HG03060 (cell line): ENCODE measurements at regions not wholly inside any gene's neighbourhood (a gene's known extent, or its start where the extent isn't known, plus 50 kb on each side); places are given as distances from the start of the nearest gene placed in this dataset.

Experiments
- ATAC-seq: cut with Tn5 transposase; IDR thresholded peaks from one replicate; pipeline ENCODE4 v1.9.1; 2021; ENCODE audit warnings: low read depth, moderate number of reproducible peaks; ENCODE audit not compliant: unreplicated experiment

DNA sequence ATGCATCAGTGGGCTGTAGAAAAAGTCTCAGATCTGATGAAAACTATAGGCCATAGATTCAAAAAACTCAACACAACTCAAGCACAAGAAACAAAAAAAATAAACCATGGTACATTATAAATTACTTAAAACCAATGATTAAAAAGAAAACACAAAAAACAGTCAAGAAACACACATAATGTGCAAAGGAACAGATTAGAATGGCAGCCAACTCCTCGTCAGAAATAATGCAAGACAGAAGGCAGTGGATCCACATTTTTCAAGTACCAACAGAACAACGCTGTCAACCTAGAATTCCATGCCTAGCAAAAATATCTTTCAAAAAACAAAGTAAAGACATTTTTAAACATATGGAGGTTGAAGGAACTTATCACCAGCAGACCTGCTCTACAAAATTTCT is 69.7 kb downstream of the PSMB1 start:
- ATAC-seq: no peak

DNA sequence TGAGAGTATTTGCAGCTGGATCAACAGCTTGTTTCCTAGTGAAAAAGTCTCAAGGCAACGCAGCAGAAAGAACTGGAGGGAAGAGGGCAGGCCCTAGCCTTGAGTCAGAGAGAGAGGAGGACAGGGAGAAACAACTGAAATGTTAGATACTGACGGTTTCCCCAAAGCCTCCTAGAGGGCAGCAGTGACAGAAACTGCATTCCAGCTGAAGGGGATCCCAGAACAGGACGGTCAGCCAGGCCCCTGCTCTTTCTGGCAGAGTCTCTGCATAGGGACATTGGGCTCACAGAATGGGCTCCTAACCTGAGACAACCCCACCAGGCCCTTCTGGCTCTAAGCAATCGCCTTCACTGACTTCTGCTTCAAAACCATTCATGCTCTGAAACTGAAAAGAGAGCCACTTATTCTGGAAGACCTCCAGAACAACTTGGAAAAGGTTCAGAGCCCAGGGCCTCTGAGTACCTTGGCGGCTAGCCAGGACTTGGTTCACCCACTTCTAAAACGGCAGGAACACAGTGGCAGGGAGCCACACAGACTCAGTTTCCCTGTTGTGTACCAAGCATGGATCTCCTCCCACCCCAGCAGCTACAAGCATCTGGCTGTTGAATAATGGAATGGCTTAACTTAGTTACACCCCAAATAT is 72.9 kb downstream of the PSMB1 start:
- ATAC-seq: no peak

DNA sequence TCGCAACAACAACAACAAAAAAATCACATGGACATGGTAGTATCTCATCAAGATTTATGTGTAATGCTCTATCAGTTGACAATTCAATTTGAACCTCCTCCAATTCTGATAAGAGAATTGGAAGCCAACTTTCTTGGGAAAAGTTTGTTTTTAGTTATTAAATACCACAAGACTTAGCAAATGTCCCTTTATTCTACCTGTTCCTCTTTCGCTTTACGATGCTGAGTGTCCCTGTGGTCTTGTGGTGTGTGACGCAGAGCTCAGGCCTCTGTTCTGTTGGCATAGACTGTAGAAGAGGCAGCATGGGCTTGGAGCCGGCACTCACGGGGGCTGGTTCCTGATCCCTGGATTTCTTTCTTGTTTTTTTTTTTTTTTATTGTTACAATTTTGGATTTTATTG is 76.7 kb downstream of the PSMB1 start:
- ATAC-seq: peak; percentile 79

DNA sequence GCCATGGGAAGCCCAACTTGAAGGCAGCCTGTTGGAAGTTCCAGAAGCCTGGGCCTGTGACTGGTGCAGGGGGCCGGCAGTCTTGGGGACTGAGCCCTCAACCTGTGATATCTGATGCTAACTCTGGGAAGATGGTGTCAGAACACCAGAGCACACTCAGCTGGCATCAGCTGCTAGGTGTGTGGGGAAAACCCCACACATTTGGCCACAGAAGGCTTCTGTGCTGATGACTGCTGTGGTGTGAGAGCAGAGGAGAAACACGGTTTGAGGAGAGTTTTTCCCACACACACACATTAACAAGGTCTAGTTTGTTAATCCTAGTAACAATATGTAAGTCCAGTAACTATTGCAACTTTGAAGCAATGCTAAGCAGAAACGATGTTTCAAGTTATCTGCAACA is 78.0 kb downstream of the PSMB1 start:
- no peak for ATAC-seq

DNA sequence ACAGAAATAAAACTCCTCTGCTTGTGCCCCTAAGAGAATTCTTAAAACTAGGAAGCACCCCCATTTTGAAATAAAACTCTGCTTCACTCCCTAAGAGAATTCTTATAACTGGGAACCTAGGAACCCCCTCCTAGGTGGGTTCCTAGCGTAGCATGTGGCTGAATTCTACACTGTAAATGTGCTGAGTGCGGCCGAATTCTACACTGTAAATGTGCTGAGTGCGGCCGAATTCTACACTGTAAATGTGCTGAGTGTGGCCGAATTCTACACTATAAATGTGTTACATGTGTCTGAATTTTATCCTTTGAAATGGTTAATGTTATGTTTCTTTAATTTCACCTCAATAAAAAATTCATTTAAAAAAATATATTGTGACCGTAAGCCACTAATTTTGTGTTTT is 79.3 kb downstream of the PSMB1 start:
- ATAC-seq: no peak

DNA sequence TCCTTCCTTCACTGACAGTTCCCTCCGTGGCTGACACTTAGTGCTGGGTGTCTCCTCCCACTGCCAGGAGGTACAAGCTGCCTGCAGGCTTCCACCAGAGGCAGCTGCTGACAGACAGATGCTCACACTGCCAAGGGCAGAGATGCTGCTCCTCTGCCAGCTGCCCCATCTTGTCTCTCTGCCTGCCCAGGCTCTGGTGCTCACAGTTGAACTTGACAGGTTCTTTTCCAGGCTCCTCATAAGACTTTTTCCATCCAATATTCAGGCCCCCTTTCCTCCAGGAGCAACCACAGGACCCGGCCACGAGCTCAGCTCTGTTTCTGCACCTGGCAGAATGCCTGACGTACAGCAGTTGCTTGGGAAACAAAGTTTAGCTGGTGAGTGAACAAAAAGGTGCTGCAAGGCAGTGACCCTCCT is 79.8 kb downstream of the PSMB1 start:
- no peak for ATAC-seq

DNA sequence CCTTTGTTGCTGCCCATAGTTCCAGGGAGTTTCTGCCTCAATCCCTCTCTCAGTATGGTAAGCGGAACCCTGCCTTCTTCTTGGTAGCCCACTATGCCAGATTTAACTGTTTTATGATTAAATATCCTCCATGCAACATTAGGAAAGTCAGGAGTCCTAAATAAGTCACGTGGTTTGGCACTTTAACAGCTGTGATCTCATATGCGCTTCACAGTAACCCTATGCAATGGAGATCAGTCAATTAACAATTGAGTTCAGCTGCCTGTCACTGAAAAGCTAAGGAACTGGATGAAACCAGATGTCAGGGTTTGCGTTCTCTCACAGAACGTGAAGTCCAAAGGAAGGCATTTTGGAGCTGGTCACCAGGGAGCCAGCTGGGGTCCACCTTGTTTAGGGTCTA is 81.6 kb downstream of the PSMB1 start:
- ATAC-seq: no peak

DNA sequence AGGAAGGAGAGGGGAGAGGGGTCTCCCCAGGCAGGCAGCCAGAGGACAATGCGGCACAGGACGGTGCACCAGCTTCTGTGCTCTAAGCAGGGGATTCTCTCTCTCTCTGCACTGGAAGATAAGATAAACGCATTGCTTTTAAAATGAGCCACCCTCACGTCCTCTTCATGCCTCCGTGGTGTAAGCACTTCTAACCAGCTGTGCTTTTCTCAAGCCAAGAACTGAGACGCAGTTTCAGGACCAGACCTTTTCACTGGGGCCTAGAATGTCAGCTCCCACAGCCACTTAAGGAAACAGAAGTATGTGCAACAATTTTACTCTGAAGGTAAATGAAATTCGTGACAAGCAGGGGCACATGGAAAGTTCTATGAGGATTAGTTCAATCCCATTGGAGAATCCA is 82.4 kb downstream of the PSMB1 start:
- ATAC-seq: no peak

DNA sequence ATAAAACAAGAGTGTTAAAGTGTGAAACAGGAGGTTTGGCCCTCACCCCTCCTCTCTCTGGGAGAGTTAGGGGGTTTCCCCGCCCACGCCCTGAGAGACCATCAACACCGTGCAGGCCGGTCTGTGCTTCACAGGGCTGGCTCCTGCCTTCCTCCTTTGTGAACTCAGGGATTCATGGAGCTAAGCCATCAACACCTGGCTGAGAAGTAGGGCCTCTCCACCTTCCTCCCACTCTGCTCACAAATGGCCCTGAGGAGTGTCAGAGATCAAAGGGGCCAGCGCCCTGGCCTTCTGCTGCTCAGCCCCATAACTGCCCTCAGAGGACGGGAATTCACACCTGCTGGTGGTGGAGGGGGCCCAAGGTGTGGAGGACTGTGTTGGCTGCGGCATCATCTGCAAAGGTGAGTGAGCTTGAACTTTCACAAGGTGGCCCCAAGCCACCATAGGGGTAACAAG is 88.6 kb downstream of the PSMB1 start:
- ATAC-seq: no peak

DNA sequence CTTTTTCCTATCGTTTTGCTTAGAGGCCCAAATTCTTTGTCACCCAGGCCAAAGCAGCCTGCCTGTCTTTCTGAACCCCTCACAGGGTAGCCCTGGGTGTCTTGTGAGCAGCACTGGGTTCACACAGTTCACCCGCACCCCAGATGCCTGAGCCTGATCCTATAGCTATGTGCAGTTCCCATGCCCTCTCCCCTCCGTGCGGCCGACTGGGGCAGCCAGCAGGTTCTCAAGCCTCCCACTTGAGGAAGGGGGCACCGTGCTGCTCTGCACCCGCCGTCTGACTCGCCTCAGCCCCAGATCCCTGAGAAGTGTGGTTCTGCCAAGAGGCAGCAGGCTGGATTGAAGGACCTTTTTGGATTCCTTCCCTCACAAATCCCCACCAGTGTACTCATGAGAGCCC is 89.0 kb downstream of the PSMB1 start:
- ATAC-seq: no peak

DNA sequence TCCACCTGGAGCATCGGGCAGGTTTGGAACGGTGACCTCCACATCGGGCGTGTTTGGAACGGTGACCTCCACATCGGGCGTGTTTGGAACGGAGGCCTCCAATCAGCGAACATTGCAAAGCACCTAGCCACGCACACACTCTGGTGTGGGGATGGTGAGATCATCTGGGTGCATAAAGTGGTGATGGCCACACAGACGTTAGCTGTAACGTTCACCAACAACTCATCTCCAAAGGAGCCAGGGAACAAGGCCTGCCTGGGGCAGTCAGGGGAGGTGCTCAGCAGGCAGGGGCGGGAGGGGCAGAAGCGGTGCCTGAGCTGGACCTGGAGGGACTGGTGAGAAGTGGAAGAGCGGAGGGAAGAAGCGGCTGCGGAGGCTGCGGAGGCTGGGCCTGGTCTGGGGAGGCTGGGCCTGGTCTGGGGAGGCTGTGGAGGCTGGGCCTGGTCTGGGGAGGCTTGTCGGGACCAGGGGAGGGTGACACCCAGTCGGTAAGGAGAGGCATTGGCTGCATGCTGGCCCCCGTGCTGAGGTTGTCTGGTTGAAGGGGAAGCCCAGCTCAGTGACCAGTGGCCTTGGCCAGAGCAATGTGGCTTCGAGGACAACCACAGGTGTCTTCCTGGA is 89.9 kb downstream of the PSMB1 start:
- no peak for ATAC-seq

DNA sequence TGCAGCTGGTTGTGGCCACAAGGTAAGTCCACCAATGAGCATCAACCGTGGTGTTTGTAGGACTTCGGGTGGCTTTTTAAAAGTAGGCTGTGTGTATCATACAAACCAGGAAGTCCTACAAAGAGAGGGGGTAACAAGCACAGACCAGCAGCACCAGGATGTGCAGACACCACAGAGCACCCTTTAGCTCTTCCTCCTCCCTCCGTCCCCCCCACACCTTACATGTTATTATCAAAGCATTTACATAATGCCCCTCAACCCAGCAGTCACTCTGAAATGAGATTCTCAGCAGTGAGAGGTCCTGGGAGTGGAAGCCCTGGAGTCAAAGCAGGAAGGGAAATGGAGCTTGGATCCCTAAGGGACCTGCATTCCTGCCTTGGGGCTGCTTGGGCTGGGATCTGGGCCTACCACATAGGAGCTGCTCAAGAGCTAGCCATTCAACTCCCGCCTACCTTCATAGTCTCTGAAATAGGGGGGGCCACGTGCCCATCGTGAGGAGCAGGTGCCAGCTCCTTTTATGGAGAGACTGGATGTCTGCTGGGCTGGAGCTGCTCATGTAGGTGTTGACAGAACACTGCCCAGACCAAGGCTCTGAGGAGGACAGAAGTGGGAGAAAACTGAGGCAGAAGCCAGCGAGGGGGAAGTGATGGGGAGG is 90.6 kb downstream of the PSMB1 start:
- ATAC-seq: no peak

DNA sequence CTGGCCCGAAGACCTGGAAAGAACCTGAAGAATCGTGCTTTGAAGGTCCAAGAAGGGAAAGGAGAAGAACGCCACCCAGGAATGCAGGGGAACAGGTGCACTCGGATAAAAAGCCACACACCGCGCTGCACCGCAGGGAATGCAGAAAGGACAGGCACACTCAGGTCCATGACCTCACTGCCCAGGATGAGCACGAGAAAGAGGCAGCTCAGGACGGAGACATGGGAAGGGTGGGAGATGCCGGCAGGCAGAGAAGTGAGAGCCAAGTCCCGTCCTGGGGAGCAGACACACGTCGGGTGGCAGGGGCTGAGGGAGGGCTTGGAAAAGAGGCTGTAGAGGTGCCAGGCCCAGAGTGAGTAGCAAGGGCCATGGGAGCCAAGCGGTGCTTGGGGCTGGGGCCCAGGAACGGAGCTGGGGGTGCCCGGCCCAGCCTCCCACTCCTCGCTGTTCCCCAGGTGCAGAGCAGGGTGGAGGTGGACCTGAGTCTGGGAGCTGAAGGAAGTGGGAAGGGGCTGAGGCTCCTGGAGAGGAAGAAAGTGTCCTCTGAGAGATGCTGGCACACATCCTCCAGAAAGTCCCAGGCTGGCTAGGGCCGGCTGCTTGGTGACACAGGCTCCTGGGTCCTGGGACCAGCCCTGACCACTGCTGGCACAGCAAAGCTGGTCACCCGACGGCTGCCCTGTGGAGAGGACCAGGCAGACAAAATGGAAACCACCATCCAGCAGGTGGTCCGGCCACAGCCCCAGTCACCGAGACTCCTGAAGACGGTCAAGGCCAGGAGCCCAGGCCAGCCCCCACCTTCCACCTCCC is 91.3 kb downstream of the PSMB1 start:
- no peak for ATAC-seq

DNA sequence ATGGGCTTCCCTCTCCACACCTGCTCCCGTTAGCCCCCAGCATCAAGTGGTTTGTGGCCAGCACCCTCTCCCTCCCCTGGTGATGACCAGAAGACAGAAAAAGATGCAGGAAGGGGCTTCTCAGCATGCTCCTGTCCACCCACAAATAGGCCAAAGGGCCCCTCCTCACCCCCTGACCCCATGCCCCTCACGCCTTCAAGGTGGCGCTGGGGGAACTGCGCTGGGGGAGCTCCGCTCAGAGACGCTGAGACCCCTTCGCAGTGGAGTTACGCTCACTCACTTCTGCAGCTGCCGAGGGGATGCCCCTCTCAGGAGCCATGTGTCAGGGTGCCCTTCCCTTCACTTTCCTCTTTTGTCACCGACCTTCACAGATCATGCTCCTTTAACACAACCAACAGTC is 92.0 kb downstream of the PSMB1 start:
- ATAC-seq: no peak

DNA sequence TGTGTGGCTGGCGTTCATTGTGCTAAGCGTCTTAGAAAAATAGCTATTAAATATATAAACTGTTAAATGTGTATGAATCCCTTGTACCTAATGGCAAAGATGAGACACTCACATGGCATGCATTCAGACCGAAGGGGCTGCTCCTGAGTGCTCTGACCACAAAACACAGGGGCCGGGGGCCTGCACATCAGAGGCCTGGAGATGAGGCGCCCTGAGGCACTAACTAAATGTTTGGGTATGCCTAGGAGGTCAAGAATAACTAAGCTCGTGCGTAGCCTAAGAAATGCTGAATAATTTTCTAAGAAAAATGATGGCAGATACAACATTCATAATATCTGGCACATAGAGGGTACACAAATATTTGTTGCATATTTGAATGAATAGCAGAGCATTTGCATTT is 92.5 kb downstream of the PSMB1 start:
- ATAC-seq: no peak

DNA sequence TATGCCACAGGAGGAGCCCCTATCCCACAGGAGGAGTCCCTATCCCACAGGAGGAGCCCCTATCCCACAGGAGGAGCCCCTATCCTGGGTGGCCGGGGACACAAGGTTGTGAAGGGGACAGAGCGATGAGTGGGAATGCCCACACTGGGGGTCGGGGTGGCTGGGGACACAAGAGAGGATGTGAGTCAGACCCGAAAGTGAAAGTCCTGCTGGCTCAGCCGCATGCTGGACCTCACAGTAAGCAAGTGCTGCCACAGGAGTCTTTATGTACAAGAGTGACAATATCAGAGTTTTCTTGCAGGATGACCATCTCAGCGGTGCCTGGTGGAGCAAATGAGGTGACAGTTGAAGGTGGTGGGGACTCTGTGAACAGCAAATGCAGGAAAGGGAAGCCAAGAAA is 93.7 kb downstream of the PSMB1 start:
- peak; percentile 68 for ATAC-seq

DNA sequence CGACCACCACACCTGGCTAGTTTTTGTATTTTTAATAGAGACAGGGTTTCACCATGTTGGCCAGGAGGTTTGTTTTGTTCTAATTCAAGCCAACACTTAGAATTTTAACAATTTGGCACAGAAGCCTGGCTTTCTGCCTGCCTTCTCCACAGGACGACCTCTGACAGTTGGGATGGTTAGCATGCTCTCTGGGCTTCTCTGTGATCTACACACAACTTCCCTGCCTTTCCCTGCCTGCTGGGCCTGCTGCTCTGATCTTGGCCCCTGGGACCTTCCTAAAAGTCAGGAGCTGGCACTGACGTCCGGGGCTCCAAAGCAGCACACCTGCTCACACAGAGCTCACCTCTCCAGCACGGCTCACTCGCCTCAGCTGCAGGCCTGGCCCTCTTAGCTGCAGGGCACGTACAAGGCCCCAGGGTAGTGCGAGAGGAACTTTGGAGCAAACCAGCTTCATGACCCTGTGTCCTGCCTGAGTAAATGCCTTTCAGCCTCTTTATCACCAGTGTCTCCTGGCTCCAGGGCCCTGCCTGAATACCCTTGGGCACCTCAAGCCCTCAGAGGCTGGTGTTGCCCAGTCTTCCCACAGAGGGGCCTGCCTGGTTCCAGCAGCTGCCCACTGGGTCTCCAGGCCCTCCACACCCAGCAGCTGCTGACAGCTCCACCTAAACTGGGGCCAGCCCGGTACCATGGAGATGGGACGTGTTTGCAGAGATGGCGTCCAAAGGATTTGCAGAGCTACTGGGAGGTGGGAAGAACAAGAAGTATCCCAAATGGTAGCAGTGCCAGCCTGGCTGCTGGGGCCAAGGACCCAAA is 96.0 kb downstream of the PSMB1 start:
- ATAC-seq: no peak
